ENCODE measurements at regions not wholly inside any gene's neighbourhood (a gene's known extent, or its start where the extent isn't known, plus 50 kb on each side); places are given as distances from the start of the nearest gene placed in this dataset.
"Not testable (repeated sequence)": the region's sequence is repeated elsewhere in the genome, so short reads cannot be mapped to it uniquely, and the experiment has no call there.

DNA sequence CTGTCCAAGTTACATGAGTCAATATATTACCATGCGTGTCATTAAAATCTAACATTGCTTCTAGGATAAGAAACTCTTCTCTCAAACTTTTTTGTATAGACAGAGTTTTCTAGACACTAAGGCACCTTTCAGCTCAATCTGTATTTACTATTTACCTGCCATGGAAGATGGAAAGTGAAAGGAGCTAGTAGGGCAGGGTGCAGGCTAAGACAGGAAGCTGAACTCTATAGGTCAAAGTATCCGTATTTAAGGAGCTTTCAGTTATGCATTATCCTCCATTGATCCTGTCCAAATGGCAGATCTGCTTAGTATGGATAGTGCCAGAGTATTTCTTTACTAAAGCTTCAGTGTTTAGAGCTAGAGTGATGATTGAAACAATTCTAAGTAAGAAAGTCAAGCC is 612.8 kb downstream of the IPMK start:
- TF ChIP-seq, protein P1, sequence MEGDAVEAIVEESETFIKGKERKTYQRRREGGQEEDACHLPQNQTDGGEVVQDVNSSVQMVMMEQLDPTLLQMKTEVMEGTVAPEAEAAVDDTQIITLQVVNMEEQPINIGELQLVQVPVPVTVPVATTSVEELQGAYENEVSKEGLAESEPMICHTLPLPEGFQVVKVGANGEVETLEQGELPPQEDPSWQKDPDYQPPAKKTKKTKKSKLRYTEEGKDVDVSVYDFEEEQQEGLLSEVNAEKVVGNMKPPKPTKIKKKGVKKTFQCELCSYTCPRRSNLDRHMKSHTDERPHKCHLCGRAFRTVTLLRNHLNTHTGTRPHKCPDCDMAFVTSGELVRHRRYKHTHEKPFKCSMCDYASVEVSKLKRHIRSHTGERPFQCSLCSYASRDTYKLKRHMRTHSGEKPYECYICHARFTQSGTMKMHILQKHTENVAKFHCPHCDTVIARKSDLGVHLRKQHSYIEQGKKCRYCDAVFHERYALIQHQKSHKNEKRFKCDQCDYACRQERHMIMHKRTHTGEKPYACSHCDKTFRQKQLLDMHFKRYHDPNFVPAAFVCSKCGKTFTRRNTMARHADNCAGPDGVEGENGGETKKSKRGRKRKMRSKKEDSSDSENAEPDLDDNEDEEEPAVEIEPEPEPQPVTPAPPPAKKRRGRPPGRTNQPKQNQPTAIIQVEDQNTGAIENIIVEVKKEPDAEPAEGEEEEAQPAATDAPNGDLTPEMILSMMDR (optimal IDR thresholded peaks at IDR 0.05 in 1 of 3, IDR thresholded peaks at IDR 0.05 in 1 of 3, conservative IDR thresholded peaks at IDR 0.05 in 1 of 3; ENCODE audit: extremely low read depth in 1 of 3, insufficient read depth in 2 of 3, low read length in 3 of 3): no peak
- TF ChIP-seq EZH2 (IDR thresholded peaks at IDR 0.05; ENCODE audit: low read length): no peak
- H2AFZ ChIP-seq (ENCODE audit: control insufficient read depth, low read length): no peak overlapping the region
- H3K4me1 ChIP-seq (ENCODE audit: control insufficient read depth, extremely low read depth, insufficient read depth, low read length): no peaks in the 10 kb centered on the region
- H3K79me2 ChIP-seq (ENCODE audit: control insufficient read depth, insufficient read depth, low read length): no peaks in the 10 kb centered on the region
- no peak for DNase-seq (ENCODE audit: low read depth, low spot score)
- H3K9ac ChIP-seq (ENCODE audit: control insufficient read depth, extremely low read depth, insufficient read depth, low read length): no peak overlapping the region
- H3K27ac ChIP-seq (ENCODE audit: control insufficient read depth, insufficient read depth, low read length): no peak overlapping the region
- dilution Hi-C loops (cut with MboI; ENCODE audit: extremely low pct_ligation_motif_present, low sequenced_read_pairs): loop anchor here (5.0 kb wide), 1 partner anchor 63 kb away; no protein-coding TSS in a partner anchor
- H3K4me3 ChIP-seq (ENCODE audit: control insufficient read depth in 2 of 3, extremely low read depth in 1 of 3, insufficient read depth in 2 of 3, low read depth in 1 of 3, low read length in 3 of 3): no peak overlapping the region
- no peaks in the 10 kb centered on the region for H3K27me3 ChIP-seq (ENCODE audit: control insufficient read depth, extremely low read depth, insufficient read depth, low read length)
- no peak overlapping the region for H3K4me2 ChIP-seq (ENCODE audit: control insufficient read depth, extremely low read depth, insufficient read depth, low read depth, low read length)
- no peaks in the 10 kb centered on the region for H3K36me3 ChIP-seq (ENCODE audit: control insufficient read depth in 2 of 2, extremely low read depth in 1 of 2, insufficient read depth in 2 of 2, low read length in 2 of 2)
- no peak for FAIRE-seq
- H4K20me1 ChIP-seq (ENCODE audit: control insufficient read depth, extremely low read depth, insufficient read depth, low read length): no peaks in the 10 kb centered on the region
- no peaks in the 10 kb centered on the region for H3K9me3 ChIP-seq (ENCODE audit: control insufficient read depth, low read depth, low read length)
- no peaks in the 10 kb centered on the region for H3K9me1 ChIP-seq (ENCODE audit: control insufficient read depth, extremely low read depth, insufficient read depth, low read length)

GRCh38 chr10:57645108-57645507 is 622.6 kb downstream of the IPMK start:
- FAIRE-seq: not testable (repeated sequence)

GRCh38 chr10:57638411-57638810 is 629.3 kb downstream of the IPMK start:
- Histone ChIP-seq H3K4me1 (ENCODE audit: control insufficient read depth, extremely low read depth, insufficient read depth, low read length) (no peaks in the 10 kb centered on the region), H4K20me1 (ENCODE audit: control insufficient read depth, extremely low read depth, insufficient read depth, low read length) (no peaks in the 10 kb centered on the region), H3K4me3 (ENCODE audit: control insufficient read depth in 2 of 3, extremely low read depth in 1 of 3, insufficient read depth in 2 of 3, low read depth in 1 of 3, low read length in 3 of 3) (no peak overlapping the region), H3K36me3 (ENCODE audit: control insufficient read depth in 2 of 2, extremely low read depth in 1 of 2, insufficient read depth in 2 of 2, low read length in 2 of 2) (no peaks in the 10 kb centered on the region), H3K9me1 (ENCODE audit: control insufficient read depth, extremely low read depth, insufficient read depth, low read length) (no peaks in the 10 kb centered on the region), H3K27me3 (ENCODE audit: control insufficient read depth, extremely low read depth, insufficient read depth, low read length) (no peaks in the 10 kb centered on the region), H3K4me2 (ENCODE audit: control insufficient read depth, extremely low read depth, insufficient read depth, low read depth, low read length) (no peak overlapping the region), H3K9me3 (ENCODE audit: control insufficient read depth, low read depth, low read length) (no peaks in the 10 kb centered on the region), H3K79me2 (ENCODE audit: control insufficient read depth, insufficient read depth, low read length) (no peaks in the 10 kb centered on the region), H2AFZ (ENCODE audit: control insufficient read depth, low read length) (no peak overlapping the region), H3K27ac (ENCODE audit: control insufficient read depth, insufficient read depth, low read length) (no peak overlapping the region), H3K9ac (ENCODE audit: control insufficient read depth, extremely low read depth, insufficient read depth, low read length) (no peak overlapping the region)
- DNase-seq (ENCODE audit: low read depth, low spot score): no peak
- no peak for FAIRE-seq
- TF ChIP-seq, protein P1 (optimal IDR thresholded peaks at IDR 0.05 in 1 of 3, IDR thresholded peaks at IDR 0.05 in 1 of 3, conservative IDR thresholded peaks at IDR 0.05 in 1 of 3; ENCODE audit: extremely low read depth in 1 of 3, insufficient read depth in 2 of 3, low read length in 3 of 3): no peak
- no peak for TF ChIP-seq EZH2 (IDR thresholded peaks at IDR 0.05; ENCODE audit: low read length)
- dilution Hi-C loops (cut with MboI; ENCODE audit: extremely low pct_ligation_motif_present, low sequenced_read_pairs): no loop called here

More at GRCh38 chr10:57645108-57645507, 622.6 kb downstream of the IPMK start:
- H3K9ac ChIP-seq (ENCODE audit: control insufficient read depth, extremely low read depth, insufficient read depth, low read length); DNase-seq (ENCODE audit: low read depth, low spot score); H3K27me3 ChIP-seq (ENCODE audit: control insufficient read depth, extremely low read depth, insufficient read depth, low read length); H3K79me2 ChIP-seq (ENCODE audit: control insufficient read depth, insufficient read depth, low read length); H4K20me1 ChIP-seq (ENCODE audit: control insufficient read depth, extremely low read depth, insufficient read depth, low read length); H3K4me2 ChIP-seq (ENCODE audit: control insufficient read depth, extremely low read depth, insufficient read depth, low read depth, low read length); H3K4me1 ChIP-seq (ENCODE audit: control insufficient read depth, extremely low read depth, insufficient read depth, low read length); H3K4me3 ChIP-seq (ENCODE audit: control insufficient read depth in 2 of 3, extremely low read depth in 1 of 3, insufficient read depth in 2 of 3, low read depth in 1 of 3, low read length in 3 of 3); H3K9me1 ChIP-seq (ENCODE audit: control insufficient read depth, extremely low read depth, insufficient read depth, low read length); H3K27ac ChIP-seq (ENCODE audit: control insufficient read depth, insufficient read depth, low read length); H2AFZ ChIP-seq (ENCODE audit: control insufficient read depth, low read length); H3K36me3 ChIP-seq (ENCODE audit: control insufficient read depth in 2 of 2, extremely low read depth in 1 of 2, insufficient read depth in 2 of 2, low read length in 2 of 2); H3K9me3 ChIP-seq (ENCODE audit: control insufficient read depth, low read depth, low read length); dilution Hi-C loops (cut with MboI; ENCODE audit: extremely low pct_ligation_motif_present, low sequenced_read_pairs): not testable (repeated sequence)

All from keratinocyte (primary cell).